GM18508 (cell line): ENCODE measurements at regions not wholly inside any gene's neighbourhood (a gene's known extent, or its start where the extent isn't known, plus 50 kb on each side); places are given as distances from the start of the nearest gene placed in this dataset.
"Not testable (repeated sequence)": the region's sequence is repeated elsewhere in the genome, so short reads cannot be mapped to it uniquely, and the experiment has no call there.

Experiments used
- ATAC-seq: cut with Tn5 transposase; IDR thresholded peaks from one replicate; pipeline ENCODE4 v1.9.1; 2021; ENCODE audit warnings: moderate number of reproducible peaks; ENCODE audit not compliant: insufficient read depth, unreplicated experiment

DNA sequence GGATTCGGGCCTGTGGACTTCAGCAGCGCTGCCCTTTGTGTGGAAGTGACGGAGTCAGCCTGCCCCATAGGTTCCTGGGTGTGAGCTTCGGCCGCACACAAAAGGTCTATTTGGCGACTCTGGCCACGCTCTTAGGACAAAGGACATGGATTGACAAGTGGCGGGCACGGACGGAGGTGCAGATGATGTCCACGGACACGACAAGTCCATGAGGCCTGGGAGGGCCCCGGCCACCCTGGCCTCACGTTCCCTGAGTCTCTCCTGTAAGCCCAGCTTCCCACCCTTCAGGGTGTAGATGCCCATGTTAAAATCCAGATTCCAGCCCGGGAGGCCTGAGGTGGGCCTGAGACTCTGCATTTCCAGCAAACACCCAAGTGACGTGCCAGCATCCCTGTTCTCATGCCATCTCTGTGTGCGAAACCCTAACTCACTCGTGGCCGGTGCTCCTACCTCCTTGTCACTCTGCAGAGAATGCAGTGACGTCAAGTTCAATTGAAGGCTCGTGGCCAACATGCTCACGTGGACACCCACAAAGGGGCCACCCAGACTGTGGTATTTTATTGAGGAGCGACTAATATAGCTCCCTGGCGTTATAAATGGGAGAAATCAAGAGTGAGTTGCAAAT, 111.7 kb downstream of the RTP5 start:
- ATAC-seq: no peak

DNA sequence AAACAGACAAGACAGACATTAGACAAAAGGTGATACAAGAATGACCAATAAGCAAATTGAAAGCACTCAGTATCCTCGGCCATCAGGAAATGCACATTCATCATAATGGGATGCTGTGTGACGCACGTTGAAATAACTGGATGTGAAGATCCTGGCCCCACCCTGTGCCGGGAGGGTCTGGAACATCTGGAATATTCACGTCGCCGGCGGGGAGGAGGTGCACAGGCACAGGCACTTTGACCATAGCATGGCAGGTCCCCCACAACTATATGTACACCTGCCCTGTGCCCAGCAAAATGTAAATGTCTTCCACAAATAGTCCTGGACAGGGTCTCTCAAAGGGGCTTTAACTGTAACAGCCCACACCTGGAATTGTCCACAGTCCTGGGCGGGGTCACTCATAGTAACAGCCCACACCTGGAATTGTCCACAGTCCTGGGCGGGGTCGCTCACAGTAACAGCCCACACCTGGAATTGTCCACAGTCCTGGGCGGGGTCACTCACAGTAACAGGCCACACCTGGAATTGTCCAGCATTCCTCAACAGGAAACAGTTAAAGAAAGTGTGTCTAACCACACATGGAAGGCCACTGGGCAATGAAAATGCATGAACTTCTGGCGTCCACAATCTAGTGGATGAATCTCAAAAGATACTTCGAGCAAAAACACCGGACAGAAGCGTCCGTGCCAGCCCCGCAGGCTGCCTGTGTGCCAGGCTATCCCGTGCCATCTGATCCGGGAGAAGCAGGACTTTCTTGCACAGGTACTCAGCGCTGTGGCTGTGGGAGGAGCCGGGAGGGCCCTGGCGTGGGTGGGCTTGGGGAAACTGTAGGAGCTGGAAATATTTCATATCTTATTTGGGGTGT, 113.4 kb downstream of the RTP5 start:
- ATAC-seq: no peak

DNA sequence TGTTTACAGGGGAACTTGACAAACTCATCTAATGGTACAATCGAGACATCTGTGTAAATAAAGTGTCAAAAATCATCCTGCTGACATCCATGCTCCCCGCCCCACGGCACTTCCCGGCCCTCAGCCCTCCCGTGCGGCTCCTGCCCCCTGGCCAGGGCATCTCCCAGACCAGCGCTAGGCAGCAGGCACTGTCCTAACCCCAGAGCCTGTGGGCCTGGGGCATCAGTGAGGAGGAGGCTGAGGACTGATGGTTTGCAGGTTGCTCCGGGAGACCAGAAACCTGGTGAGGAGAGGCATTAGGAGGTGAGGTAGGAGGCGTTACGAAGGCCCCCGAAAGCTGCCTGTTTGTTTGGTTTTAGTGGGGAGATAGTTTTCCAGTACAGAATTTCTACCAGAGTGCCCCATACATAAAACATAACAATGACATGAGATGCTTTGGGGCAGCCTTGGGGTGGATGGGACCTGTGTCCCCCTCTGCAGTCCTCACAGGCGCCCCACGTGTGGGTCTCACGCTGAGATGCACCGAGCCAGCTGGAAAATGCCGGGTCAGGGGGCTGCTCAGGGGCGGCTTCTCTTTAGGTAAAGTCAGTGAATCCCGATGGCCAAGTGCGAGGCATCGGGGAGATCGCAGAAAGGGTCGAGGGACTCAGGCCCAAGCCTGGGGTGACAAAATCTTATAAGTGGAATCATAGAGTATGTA, 114.2 kb downstream of the RTP5 start:
- ATAC-seq: no peak

DNA sequence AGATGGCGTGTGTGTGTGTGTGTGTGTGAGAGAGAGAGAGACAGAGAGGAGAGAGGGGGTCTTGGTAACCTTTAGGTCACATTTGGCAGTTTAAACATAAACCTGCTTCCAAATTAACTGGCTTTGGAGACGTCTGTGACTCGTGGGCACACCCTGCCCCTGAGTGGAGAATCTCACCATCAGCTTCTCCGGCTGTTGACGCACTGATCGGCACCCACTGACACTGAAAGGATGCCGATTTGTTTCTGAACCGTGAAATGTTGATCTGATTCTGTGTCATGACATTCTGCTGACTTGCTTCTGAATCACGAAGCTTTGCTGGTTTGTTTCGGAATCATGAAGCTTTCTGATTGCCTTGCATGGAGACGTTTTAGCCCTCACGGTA, 114.7 kb downstream of the RTP5 start:
- ATAC-seq: no peak

DNA sequence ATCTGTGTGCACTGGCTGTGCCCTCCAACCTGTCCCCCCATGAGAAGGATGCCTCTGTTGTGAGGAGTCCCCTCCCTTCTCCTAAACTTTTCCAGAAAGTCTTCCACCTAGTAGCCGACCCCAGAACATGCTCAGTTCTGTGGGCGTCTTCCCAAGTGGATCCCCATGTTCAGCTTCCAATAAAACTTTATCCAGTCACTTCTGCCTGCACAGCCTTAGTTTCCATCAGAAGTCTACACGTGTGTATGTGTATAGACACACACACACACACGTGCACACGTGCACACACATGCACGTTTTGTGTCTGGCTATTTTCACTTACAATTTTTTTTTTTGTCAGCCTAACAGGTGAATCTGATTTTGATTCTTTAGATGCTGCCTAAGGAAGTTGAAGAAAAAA, 115.1 kb downstream of the RTP5 start:
- no peak for ATAC-seq

DNA sequence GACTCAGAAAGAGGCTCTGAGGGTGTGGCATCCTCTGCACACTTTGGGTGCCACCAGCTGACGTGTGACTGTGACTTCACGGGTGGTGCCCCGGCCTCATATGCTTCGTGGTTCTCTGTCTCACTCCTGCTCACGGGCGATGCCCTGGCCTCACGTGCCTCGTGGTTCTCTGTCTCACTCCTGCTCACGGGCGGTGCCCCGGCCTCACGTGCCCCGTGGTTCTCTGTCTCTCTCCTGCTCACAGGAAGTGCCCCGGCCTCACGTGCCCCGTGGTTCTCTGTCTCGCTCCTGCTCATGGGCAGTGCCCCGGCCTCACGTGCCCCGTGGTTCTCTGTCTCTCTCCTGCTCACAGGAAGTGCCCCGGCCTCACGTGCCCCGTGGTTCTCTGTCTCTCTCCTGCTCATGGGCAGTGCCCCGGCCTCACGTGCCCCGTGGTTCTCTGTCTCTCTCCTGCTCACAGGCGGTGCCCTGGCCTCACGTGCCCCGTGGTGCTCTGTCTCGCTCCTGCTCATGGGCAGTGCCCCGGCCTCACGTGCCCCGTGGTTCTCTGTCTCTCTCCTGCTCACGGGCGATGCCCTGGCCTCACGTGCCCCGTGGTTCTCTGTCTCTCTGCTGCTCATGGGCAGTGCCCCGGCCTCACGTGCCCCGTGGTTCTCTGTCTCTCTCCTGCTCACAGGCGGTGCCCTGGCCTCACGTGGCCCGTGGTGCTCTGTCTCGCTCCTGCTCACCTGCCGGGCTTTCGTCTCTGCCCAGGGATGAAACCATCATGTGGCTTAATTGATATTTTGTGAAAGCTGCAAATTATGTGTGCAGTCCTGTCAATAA, 115.8 kb downstream of the RTP5 start:
- ATAC-seq: not testable (repeated sequence)

DNA sequence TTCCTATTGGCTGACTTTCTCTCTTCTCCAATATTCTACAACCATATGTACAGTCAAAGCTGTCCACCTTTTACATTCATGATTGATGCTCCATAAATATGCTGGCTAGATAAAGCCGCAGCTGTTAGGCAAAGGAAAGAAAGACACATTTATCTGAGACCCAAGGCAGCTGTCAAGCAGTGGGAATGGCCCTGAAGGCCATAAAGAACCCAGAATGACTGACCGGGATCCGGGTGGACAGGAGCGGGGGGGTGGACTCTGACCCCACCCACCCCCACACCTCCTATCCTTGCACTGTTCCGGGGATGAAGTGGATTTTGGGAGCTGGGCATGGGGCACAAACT, 116.4 kb downstream of the RTP5 start:
- ATAC-seq: no peak

DNA sequence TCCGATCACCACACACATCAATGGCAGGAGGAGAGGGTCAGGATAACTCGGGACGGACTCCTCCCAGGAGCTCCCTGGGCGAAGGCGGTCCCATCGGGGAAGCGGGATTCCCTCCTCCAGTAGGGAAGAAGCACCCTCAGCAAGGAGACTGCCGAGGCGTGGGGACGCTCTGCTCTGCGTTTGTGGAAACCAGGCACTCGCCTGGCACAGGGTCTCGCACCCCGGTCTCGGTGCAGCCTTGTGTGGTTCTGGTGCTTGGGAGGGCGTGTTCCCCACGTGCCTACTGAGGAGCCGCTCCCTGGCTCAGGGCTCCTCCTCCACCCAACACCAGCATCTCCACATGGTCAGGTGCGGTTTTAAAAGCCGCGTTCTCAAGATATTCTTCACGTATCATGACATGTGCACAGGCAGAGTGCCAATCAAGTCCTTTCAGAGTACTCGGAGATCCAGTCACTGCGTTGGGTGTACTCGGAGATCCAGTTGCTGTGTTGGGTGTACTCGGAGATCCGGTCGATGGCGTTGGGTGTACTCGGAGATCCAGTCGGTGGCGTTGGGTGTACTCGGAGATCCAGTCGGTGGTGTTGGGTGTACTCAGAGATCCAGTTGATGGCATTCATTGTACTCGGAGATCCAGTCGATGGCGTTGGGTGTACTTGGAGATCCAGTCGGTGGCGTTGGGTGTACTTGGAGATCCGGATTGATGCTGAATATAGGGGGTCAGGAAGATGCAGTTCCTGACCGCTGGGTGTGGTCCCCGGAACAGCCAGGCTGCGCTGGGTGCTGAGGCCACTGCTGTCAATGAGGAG, 117.5 kb downstream of the RTP5 start:
- no peak for ATAC-seq

- ATAC-seq: no peak
Measured at GRCh38 chr2:241987726-241988125, 118.2 kb downstream of the RTP5 start.

GRCh38 chr2:241988146-241988545, 118.6 kb downstream of the RTP5 start:
- no peak for ATAC-seq

GRCh38 chr2:241989074-241989473, 119.5 kb downstream of the RTP5 start:
- no peak for ATAC-seq

DNA sequence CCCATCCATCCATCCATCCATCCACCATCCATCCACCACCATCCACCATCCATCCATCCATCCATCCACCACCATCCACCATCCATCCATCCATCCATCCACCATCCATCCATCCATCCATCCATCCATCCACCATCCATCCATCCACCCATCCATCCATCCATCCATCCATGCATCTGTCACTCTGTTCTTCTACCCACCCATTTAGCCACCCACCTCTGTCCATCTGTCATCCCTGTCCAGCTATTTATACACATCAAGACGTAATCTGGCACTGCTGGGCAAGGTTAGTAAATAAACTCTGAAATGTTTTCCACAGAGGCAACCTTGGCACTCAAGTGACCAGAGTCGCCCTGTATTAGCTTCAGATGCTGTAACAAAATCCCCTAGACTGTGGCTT, 120.9 kb downstream of the RTP5 start:
- ATAC-seq: no peak

DNA sequence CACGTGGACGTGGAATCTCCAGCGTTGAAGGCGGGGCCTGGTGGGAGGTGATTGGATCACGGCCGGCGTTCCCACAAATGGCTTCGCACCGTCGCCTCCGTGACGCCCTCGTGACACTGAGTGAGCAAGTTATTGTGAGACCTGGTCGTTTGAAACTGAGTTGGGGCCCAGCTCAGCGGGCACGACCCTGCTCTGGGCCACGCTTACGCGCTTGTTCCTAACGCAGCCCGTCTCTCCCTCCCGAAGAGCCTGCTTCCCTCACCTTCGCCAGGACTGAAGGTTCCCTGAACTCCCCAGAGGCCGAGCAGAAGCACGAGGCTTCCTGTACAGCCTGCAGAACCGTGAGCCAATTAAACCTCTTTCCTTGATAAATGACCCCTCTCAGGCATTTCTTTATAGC, 121.8 kb downstream of the RTP5 start:
- no peak for ATAC-seq

- no peak for ATAC-seq
Measured at GRCh38 chr2:241992753-241993152, 123.2 kb downstream of the RTP5 start.

DNA sequence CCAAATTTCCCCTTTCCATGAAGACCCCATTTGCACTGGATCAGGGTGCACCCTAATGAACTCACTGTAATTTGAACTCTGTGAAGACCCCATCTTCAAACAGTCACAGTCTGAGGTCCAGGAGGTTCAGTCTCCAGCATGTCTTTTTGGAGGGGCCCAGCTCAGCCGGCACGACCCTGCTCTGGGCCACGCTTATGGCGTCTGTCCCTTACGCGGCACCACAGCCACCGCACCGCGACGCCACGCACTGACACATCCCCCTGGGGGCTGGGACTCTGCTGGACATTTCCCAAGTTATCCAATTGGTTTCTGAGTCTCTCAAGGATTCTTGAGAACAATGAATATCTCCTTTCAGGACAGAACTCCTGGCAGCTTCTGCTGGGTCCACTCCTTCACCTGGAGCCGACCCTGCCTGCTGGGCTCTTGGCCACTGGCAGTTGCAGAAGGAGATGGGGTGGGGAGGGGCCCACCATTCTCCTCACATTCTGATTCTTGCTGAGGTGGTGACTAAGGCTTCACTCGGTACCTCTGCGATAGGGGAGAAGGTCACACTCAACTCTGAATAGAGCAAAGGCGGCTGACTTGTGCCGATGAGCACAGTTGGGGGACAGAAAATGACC, 124.0 kb downstream of the RTP5 start:
- ATAC-seq: no peak

DNA sequence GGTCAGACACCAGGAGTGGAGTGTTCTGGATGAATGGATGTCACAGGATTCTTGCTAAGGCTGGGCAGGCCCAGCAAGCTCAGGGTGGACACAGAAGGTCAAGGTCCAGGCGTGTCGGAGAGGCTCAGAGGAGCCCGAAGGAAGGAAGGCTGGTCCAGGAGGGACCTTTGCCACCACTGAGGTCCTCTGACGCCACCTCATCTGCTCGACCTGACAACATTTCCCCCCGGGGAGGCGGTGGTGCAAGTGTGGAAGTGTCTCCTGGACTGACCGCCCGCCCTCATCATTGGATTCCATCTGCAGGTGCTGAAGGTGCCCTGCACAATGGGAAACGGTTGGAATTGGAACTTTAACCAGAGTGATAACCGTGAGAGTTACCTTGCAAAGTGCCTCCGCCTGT, 124.6 kb downstream of the RTP5 start:
- no peak for ATAC-seq

GRCh38 chr2:241994556-241995213, 125.2 kb downstream of the RTP5 start:
- ATAC-seq: no peak

- ATAC-seq: no peak
Measured at GRCh38 chr2:241996100-241996499, 126.6 kb downstream of the RTP5 start.

DNA sequence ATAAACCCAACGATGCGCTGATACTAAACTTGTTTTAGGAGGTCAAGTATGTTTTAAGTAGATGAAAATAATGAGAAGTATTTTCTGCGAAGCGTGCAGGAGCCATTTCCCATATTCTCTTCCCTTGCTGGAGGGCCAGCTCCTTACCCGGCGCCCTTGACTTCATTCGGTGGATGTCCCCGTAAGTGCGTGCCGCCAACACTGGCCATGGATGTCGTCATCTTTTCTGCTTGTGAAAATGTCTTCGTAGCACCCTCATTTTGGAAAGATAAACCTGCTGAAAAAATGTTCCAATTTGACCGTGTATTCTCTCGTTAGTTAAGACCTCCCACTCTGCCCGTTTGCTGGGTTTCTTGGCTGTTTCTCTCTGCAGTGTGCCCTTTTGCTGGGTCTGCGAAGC, 127.5 kb downstream of the RTP5 start:
- no peak for ATAC-seq
